Tibial nerve (tissue), 4 donors: ENCODE measurements at regions not wholly inside any gene's neighbourhood (a gene's known extent, or its start where the extent isn't known, plus 50 kb on each side); places are given as distances from the start of the nearest gene placed in this dataset.

Source experiments
- EP300 ChIP-seq, 2 donors: sonication (generic); formaldehyde crosslinking; IDR thresholded peaks; one replicate each; pipeline ENCODE4 v1.6.1; 2017; ENCODE audit warnings: antibody characterized with exemption in 2 of 2, mild to moderate bottlenecking in 1 of 2
- POLR2A ChIP-seq, 2 donors: fragments of 450-650 bp; IDR thresholded peaks; one replicate each; pipeline ENCODE4 v1.6.1; 2017; ENCODE audit warnings: antibody characterized with exemption in 2 of 2, mild to moderate bottlenecking in 2 of 2, moderate library complexity in 2 of 2
- TF ChIP-seq, protein P1 (sequence below), 5 experiments: fragments of 200-600 bp in 3 of 5; fragments of 450-650 bp in 2 of 5; sonication (generic) in 3 of 5; IDR thresholded peaks; one replicate each; pipeline ENCODE4 v1.5.1; 2016 to 2019; ENCODE audit warnings: antibody characterized with exemption in 5 of 5, mild to moderate bottlenecking in 3 of 5, moderate library complexity in 2 of 5

GRCh38 chr11:134785059-134785458, 373.0 kb upstream of the B3GAT1 start:
- TF ChIP-seq, protein P1, sequence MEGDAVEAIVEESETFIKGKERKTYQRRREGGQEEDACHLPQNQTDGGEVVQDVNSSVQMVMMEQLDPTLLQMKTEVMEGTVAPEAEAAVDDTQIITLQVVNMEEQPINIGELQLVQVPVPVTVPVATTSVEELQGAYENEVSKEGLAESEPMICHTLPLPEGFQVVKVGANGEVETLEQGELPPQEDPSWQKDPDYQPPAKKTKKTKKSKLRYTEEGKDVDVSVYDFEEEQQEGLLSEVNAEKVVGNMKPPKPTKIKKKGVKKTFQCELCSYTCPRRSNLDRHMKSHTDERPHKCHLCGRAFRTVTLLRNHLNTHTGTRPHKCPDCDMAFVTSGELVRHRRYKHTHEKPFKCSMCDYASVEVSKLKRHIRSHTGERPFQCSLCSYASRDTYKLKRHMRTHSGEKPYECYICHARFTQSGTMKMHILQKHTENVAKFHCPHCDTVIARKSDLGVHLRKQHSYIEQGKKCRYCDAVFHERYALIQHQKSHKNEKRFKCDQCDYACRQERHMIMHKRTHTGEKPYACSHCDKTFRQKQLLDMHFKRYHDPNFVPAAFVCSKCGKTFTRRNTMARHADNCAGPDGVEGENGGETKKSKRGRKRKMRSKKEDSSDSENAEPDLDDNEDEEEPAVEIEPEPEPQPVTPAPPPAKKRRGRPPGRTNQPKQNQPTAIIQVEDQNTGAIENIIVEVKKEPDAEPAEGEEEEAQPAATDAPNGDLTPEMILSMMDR (IDR thresholded peaks at IDR 0.05), result no peak
- TF ChIP-seq POLR2A (IDR thresholded peaks at IDR 0.05) (no peak), EP300 (IDR thresholded peaks at IDR 0.05) (no peak)
